PC-3 (cell line): ENCODE measurements at regions not wholly inside any gene's neighbourhood (a gene's known extent, or its start where the extent isn't known, plus 50 kb on each side); places are given as distances from the start of the nearest gene placed in this dataset.

Source experiments
- CTCF ChIP-seq: fragments of 300-600 bp; sonication (generic); conservative IDR thresholded peaks from 2 replicates; pipeline ENCODE4 v1.5.1; 2017; ENCODE audit warnings: antibody characterized with exemption, low read depth, mild to moderate bottlenecking, low read length
- EZH2phosphoT487 ChIP-seq: fragments of 300-600 bp; sonication (generic); IDR thresholded peaks from 2 replicates; pipeline ENCODE4 v1.6.1; 2018; ENCODE audit warnings: mild to moderate bottlenecking, antibody characterized with exemption, low read length, borderline replicate concordance

GRCh38 chr14:82667501-82667900, 1133.8 kb upstream of the SEL1L start:
- TF ChIP-seq CTCF: no peak
- TF ChIP-seq EZH2phosphoT487: no peak
